Keratinocyte (primary cell): ENCODE measurements at regions not wholly inside any gene's neighbourhood (a gene's known extent, or its start where the extent isn't known, plus 50 kb on each side); places are given as distances from the start of the nearest gene placed in this dataset.
"Not testable (repeated sequence)": the region's sequence is repeated elsewhere in the genome, so short reads cannot be mapped to it uniquely, and the experiment has no call there.

Experiments used
- DNase-seq: peaks from one replicate; pipeline ENCODE4 v3.0.0-alpha.2; 2011; ENCODE audit warnings: low read depth, missing footprints, low spot score
- FAIRE-seq: peaks from 2 replicates; lab custom pipeline; 2011; peaks lifted over from hg19 to GRCh38; lab: Jason Lieb, UNC
- H2AFZ ChIP-seq: 2 replicates; pipeline ENCODE4 v1.6.0; 2012; ENCODE audit warnings: low read length, control low read depth, inconsistent platforms; ENCODE audit not compliant: control insufficient read depth
- H3K27ac ChIP-seq: 2 replicates; pipeline ENCODE4 v1.5.1; 2011; ENCODE audit warnings: low read length; ENCODE audit not compliant: control insufficient read depth, insufficient read depth
- H3K27me3 ChIP-seq: 3 replicates; pipeline ENCODE4 v1.6.0; 2011; ENCODE audit warnings: low read length; ENCODE audit not compliant: control insufficient read depth, insufficient read depth; ENCODE audit errors: extremely low read depth
- H3K36me3 ChIP-seq, 2 experiments: 2 replicates in 1 of 2; 3 replicates in 1 of 2; pipeline ENCODE4 v1.5.1; 2011; ENCODE audit warnings: low read length in 2 of 2, mild to moderate bottlenecking in 1 of 2; ENCODE audit not compliant: control insufficient read depth in 2 of 2, insufficient read depth in 2 of 2; ENCODE audit errors: extremely low read depth in 1 of 2
- H3K4me1 ChIP-seq: 3 replicates; pipeline ENCODE4 v1.5.1; 2011; ENCODE audit warnings: low read length; ENCODE audit not compliant: control insufficient read depth, insufficient read depth; ENCODE audit errors: extremely low read depth
- H3K4me2 ChIP-seq: 3 replicates; pipeline ENCODE4 v1.6.0; 2011; ENCODE audit warnings: low read depth, low read length; ENCODE audit not compliant: control insufficient read depth, insufficient read depth; ENCODE audit errors: extremely low read depth
- H3K4me3 ChIP-seq, 3 experiments: fragments of 200-600 bp in 1 of 3; sonication (generic) in 1 of 3; 2 replicates in 2 of 3; 3 replicates in 1 of 3; pipeline ENCODE4 v1.5.1; 2011 to 2016; ENCODE audit warnings: low read length in 3 of 3, mild to moderate bottlenecking in 3 of 3, control low read depth in 2 of 3, inconsistent platforms in 1 of 3, low read depth in 1 of 3, mixed read lengths in 1 of 3, mixed run types in 1 of 3, moderate library complexity in 1 of 3; ENCODE audit not compliant: control insufficient read depth in 2 of 3, insufficient read depth in 2 of 3; ENCODE audit errors: extremely low read depth in 1 of 3
- H3K79me2 ChIP-seq: 2 replicates; pipeline ENCODE4 v1.6.0; 2012; ENCODE audit warnings: low read length; ENCODE audit not compliant: control insufficient read depth, insufficient read depth
- H3K9ac ChIP-seq: 3 replicates; pipeline ENCODE4 v1.6.0; 2011; ENCODE audit warnings: low read length; ENCODE audit not compliant: control insufficient read depth, insufficient read depth; ENCODE audit errors: extremely low read depth
- H3K9me1 ChIP-seq: 3 replicates; pipeline ENCODE4 v1.6.0; 2011; ENCODE audit warnings: low read length; ENCODE audit not compliant: control insufficient read depth, insufficient read depth; ENCODE audit errors: extremely low read depth
- H3K9me3 ChIP-seq: 2 replicates; pipeline ENCODE4 v1.5.1; 2012; ENCODE audit warnings: low read depth, low read length; ENCODE audit not compliant: control insufficient read depth
- H4K20me1 ChIP-seq: 3 replicates; pipeline ENCODE4 v1.6.0; 2011; ENCODE audit warnings: low read length; ENCODE audit not compliant: control insufficient read depth, insufficient read depth; ENCODE audit errors: extremely low read depth
- CTCF ChIP-seq, 3 experiments: IDR thresholded peaks in 1 of 3; conservative IDR thresholded peaks in 1 of 3; optimal IDR thresholded peaks in 1 of 3; 2 replicates in 2 of 3; 3 replicates in 1 of 3; pipeline versions ENCODE3 to v1.5.1; 2011; ENCODE audit warnings: low read length in 3 of 3, mild to moderate bottlenecking in 3 of 3, moderate library complexity in 2 of 3, control low read depth in 1 of 3, inconsistent platforms in 1 of 3; ENCODE audit not compliant: insufficient read depth in 2 of 3; ENCODE audit errors: extremely low read depth in 1 of 3
- EZH2 ChIP-seq: IDR thresholded peaks from one replicate; pipeline ENCODE4 v1.6.1; 2012; ENCODE audit warnings: inconsistent platforms, mild to moderate bottlenecking, low read length, moderate library complexity
- dilution Hi-C: fragments of 300-500 bp; cut with MboI; formaldehyde crosslinking; loops from one replicate; pipeline ENCODE4 v1.7.0; 2020; ENCODE audit warnings: low sequenced_read_pairs; ENCODE audit not compliant: extremely low pct_ligation_motif_present

- no peak for TF ChIP-seq EZH2
- no peak for TF ChIP-seq CTCF (optimal IDR thresholded peaks at IDR 0.05 in 1 of 3, IDR thresholded peaks at IDR 0.05 in 1 of 3, conservative IDR thresholded peaks at IDR 0.05 in 1 of 3; ENCODE audit: extremely low read depth in 1 of 3, insufficient read depth in 2 of 3, low read length in 3 of 3)
- no peaks in the 10 kb centered on the region for H3K79me2 ChIP-seq
- H3K9me1 ChIP-seq, result no peaks in the 10 kb centered on the region
- no peaks in the 10 kb centered on the region for H3K36me3 ChIP-seq
- no peak overlapping the region for H3K27ac ChIP-seq
- H3K4me1 ChIP-seq, result no peaks in the 10 kb centered on the region
- no peak for DNase-seq
- H3K9ac ChIP-seq, result no peak overlapping the region
- H2AFZ ChIP-seq, result no peak overlapping the region
- no peaks in the 10 kb centered on the region for H3K9me3 ChIP-seq
- no peak for FAIRE-seq
- dilution Hi-C loops, result no loop called here
- no peak overlapping the region for H3K4me3 ChIP-seq
- H3K4me2 ChIP-seq, result no peak overlapping the region
- no peaks in the 10 kb centered on the region for H4K20me1 ChIP-seq
- H3K27me3 ChIP-seq, result no peaks in the 10 kb centered on the region
Measured at GRCh38 chr3:6492306-6492705, 368.6 kb upstream of the GRM7 start.

GRCh38 chr3:6498944-6499343 lies 362.0 kb upstream of the GRM7 start:
- H3K4me2 ChIP-seq, H3K36me3 ChIP-seq, H3K4me3 ChIP-seq, H3K9me3 ChIP-seq, H3K79me2 ChIP-seq, H3K4me1 ChIP-seq, H3K27ac ChIP-seq, H3K9ac ChIP-seq, DNase-seq, dilution Hi-C loops, H4K20me1 ChIP-seq, H3K9me1 ChIP-seq, H2AFZ ChIP-seq, FAIRE-seq, H3K27me3 ChIP-seq: not testable (repeated sequence)

- no peaks in the 10 kb centered on the region for H3K9me1 ChIP-seq
- H2AFZ ChIP-seq, result no peak overlapping the region
- no peak overlapping the region for H3K27ac ChIP-seq
- DNase-seq, result no peak
- H3K4me3 ChIP-seq, result no peak overlapping the region
- TF ChIP-seq EZH2 (no peak), CTCF (optimal IDR thresholded peaks at IDR 0.05 in 1 of 3, IDR thresholded peaks at IDR 0.05 in 1 of 3, conservative IDR thresholded peaks at IDR 0.05 in 1 of 3; ENCODE audit: extremely low read depth in 1 of 3, insufficient read depth in 2 of 3, low read length in 3 of 3) (no peak)
- no peaks in the 10 kb centered on the region for H3K9me3 ChIP-seq
- no peak overlapping the region for H3K9ac ChIP-seq
- H3K4me2 ChIP-seq, result no peak overlapping the region
- dilution Hi-C loops, result no loop called here
- H3K36me3 ChIP-seq, result no peaks in the 10 kb centered on the region
- H3K79me2 ChIP-seq, result no peaks in the 10 kb centered on the region
- no peaks in the 10 kb centered on the region for H3K4me1 ChIP-seq
- no peaks in the 10 kb centered on the region for H3K27me3 ChIP-seq
- no peaks in the 10 kb centered on the region for H4K20me1 ChIP-seq
- FAIRE-seq, result no peak
Measured at GRCh38 chr3:6504347-6504746, 356.6 kb upstream of the GRM7 start.
